PC-9 (cell line): ENCODE measurements at regions not wholly inside any gene's neighbourhood (a gene's known extent, or its start where the extent isn't known, plus 50 kb on each side); places are given as distances from the start of the nearest gene placed in this dataset.

Experiments
- BruUV-seq: library from RNA; stranded (reverse); fragments of 400-500 nt; replicated peaks from 2 replicates; lab custom pipeline; 2021; lab: Mats Ljungman, UMichigan
- CTCF ChIA-PET: fragments of 300-600 bp; sonication (Branson Sonifier 250); formaldehyde crosslinking; loops from one replicate; lab custom pipeline; 2022; ENCODE audit warnings: antibody characterized with exemption; lab: Charles Lee
- POLR2A ChIA-PET: fragments of 300-600 bp; sonication (Branson Sonifier 250); formaldehyde crosslinking; loops from one replicate; lab custom pipeline; 2022; ENCODE audit warnings: antibody characterized with exemption; ENCODE audit not compliant: unreplicated experiment; lab: Charles Lee
- DNase-seq, 2 experiments: peaks; one replicate each; pipeline versions ENCODE4 v3.0.0 to v3.0.0-alpha.2; 2015 to 2022; ENCODE audit warnings: mixed read lengths in 1 of 2
- H2AFZ ChIP-seq: fragments of 200-600 bp; sonication (generic); 2 replicates; pipeline ENCODE4 v1.8.1; 2017; ENCODE audit warnings: antibody characterized with exemption
- H3F3A ChIP-seq: fragments of 200-600 bp; sonication (generic); 2 replicates; pipeline ENCODE4 v1.8.1; 2017; ENCODE audit warnings: antibody characterized with exemption, mild to moderate bottlenecking, low read depth; ENCODE audit not compliant: insufficient read depth
- H3K27ac ChIP-seq: fragments of 200-600 bp; sonication (generic); 2 replicates; pipeline ENCODE4 v1.6.1; 2016; ENCODE audit warnings: mixed run types
- H3K27me3 ChIP-seq: fragments of 200-600 bp; sonication (generic); 2 replicates; pipeline ENCODE4 v1.6.1; 2016; ENCODE audit warnings: low read depth, mixed run types; ENCODE audit not compliant: insufficient read depth
- H3K36me3 ChIP-seq: fragments of 200-600 bp; sonication (generic); 2 replicates; pipeline ENCODE4 v1.6.1; 2016; ENCODE audit warnings: low read depth, mixed run types
- H3K4me1 ChIP-seq: fragments of 200-600 bp; sonication (generic); replicated peaks from 2 replicates; pipeline ENCODE4 v1.6.1; 2016; ENCODE audit warnings: mixed run types; ENCODE audit not compliant: insufficient read depth
- H3K4me2 ChIP-seq: fragments of 200-600 bp; sonication (generic); 2 replicates; pipeline ENCODE4 v1.6.1; 2017; ENCODE audit warnings: mixed run types
- H3K4me3 ChIP-seq: fragments of 200-600 bp; sonication (generic); 2 replicates; pipeline ENCODE4 v1.6.1; 2016; ENCODE audit warnings: mixed run types
- H3K79me2 ChIP-seq: fragments of 200-600 bp; sonication (generic); 2 replicates; pipeline ENCODE4 v1.6.1; 2017; ENCODE audit warnings: low read depth, mixed run types
- H3K9me2 ChIP-seq: fragments of 200-600 bp; sonication (generic); 2 replicates; pipeline ENCODE4 v1.8.1; 2017; ENCODE audit warnings: mild to moderate bottlenecking; ENCODE audit not compliant: insufficient read depth
- H3K9me3 ChIP-seq: fragments of 200-600 bp; sonication (generic); 2 replicates; pipeline ENCODE4 v1.8.1; 2016; ENCODE audit warnings: low read depth; ENCODE audit not compliant: insufficient read depth
- H4K20me1 ChIP-seq: fragments of 200-600 bp; sonication (generic); 2 replicates; pipeline ENCODE4 v1.8.1; 2017; ENCODE audit not compliant: insufficient read depth
- EZH2 ChIP-seq: fragments of 200-600 bp; sonication (generic); IDR thresholded peaks from 2 replicates; pipeline ENCODE4 v1.8.0; 2017; ENCODE audit warnings: antibody characterized with exemption, low read depth
- intact Hi-C: fragments of 100-400 bp; cut with micrococcal nuclease; formaldehyde crosslinking; loops from one replicate; pipeline ENCODE4 v1.10.0; 2022; ENCODE audit not compliant: unreplicated experiment
- TF ChIP-seq, protein P1 (sequence below): fragments of 200-600 bp; sonication (generic); conservative IDR thresholded peaks from 2 replicates; pipeline ENCODE4 v1.6.1; 2017; ENCODE audit warnings: mixed run types, antibody characterized with exemption, mild to moderate bottlenecking, moderate library complexity

DNA sequence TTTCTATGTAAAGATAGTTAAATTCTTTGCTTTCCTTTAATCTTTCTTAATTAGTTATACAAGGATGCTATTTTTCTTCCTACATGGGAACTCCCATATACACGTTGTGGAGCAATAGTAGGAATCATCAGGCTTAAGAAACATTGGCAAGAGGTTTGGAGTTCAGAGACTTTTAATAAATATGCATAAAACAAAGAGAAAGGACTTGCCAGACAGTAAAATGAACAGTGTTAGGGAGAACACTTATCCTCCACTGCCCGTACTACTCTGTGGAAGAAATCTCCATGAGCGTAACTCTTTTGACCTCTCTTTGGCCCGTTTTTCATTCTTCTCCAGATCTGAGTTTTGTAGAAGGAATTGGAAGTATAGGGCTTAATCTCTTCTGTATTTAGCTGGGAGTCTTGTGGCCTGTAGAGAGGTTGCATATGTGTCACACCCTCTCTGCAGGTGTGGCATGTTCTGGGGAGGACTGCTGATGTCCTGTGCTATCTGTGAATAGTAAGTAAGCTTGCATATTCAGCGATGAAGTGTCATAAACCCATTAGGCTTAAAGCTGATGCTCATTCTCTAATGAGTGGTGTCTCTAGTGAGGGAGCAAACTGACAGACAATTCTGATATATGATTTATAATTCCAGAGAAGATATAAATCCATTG lies 455.4 kb upstream of the FAR2 start:
- TF ChIP-seq, protein P1, sequence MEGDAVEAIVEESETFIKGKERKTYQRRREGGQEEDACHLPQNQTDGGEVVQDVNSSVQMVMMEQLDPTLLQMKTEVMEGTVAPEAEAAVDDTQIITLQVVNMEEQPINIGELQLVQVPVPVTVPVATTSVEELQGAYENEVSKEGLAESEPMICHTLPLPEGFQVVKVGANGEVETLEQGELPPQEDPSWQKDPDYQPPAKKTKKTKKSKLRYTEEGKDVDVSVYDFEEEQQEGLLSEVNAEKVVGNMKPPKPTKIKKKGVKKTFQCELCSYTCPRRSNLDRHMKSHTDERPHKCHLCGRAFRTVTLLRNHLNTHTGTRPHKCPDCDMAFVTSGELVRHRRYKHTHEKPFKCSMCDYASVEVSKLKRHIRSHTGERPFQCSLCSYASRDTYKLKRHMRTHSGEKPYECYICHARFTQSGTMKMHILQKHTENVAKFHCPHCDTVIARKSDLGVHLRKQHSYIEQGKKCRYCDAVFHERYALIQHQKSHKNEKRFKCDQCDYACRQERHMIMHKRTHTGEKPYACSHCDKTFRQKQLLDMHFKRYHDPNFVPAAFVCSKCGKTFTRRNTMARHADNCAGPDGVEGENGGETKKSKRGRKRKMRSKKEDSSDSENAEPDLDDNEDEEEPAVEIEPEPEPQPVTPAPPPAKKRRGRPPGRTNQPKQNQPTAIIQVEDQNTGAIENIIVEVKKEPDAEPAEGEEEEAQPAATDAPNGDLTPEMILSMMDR: no peak
- TF ChIP-seq EZH2: no peak
- intact Hi-C loops: no loop called here
- Histone ChIP-seq H3K4me3 (no peak overlapping the region), H3K4me2 (no peak overlapping the region), H3K9me3 (no peaks in the 10 kb centered on the region), H2AFZ (no peak overlapping the region), H3K36me3 (no peaks in the 10 kb centered on the region), H3K27me3 (no peaks in the 10 kb centered on the region), H3K4me1 (no peaks in the 10 kb centered on the region), H3K79me2 (no peaks in the 10 kb centered on the region), H3K27ac (no peak overlapping the region), H3K9me2 (no peaks in the 10 kb centered on the region), H3F3A (no peaks in the 10 kb centered on the region), H4K20me1 (no peaks in the 10 kb centered on the region)
- POLR2A ChIA-PET: no interaction called here
- CTCF ChIA-PET: no interaction called here
- BruUV-seq: no TSS peak
- DNase-seq: no peak

- Histone ChIP-seq H4K20me1 (no peaks in the 10 kb centered on the region), H3K4me1 (no peaks in the 10 kb centered on the region), H3K27ac (no peak overlapping the region), H3K4me2 (no peak overlapping the region), H3K36me3 (no peaks in the 10 kb centered on the region), H3F3A (no peaks in the 10 kb centered on the region), H3K27me3 (no peaks in the 10 kb centered on the region), H3K79me2 (no peaks in the 10 kb centered on the region), H3K9me3 (no peaks in the 10 kb centered on the region), H3K9me2 (no peaks in the 10 kb centered on the region), H2AFZ (no peak overlapping the region), H3K4me3 (no peak overlapping the region)
- no peak for DNase-seq
- intact Hi-C loops: no loop called here
- BruUV-seq: no TSS peak
- ChIA-PET CTCF (no interaction called here), POLR2A (no interaction called here)
- no peak for TF ChIP-seq EZH2
- TF ChIP-seq, protein P1: no peak
Measured at GRCh38 chr12:28698553-28698952, 450.5 kb upstream of the FAR2 start.

DNA sequence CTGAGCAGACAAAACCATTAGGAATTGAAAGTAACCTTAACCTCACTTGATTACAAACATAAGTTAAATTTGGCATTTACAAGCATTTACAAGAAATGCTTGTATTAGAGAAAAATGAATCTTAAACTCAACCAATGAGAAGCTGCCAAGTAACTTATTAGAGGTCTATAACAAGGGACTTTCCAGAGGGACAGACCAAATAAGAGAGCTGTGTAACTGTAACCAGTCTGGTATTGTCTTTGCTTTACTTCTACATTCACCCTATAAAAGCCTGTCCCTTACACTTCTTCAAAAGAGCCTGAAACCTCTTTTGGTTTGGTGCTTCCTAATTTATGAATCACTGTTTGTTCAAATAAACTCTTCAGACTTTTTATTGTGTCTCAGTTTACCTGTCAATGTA lies 450.0 kb upstream of the FAR2 start:
- ChIA-PET POLR2A (interaction anchor here (0.6 kb wide), 1 partner anchor 514 kb away, joined by 5 read pairs; no protein-coding TSS in a partner anchor), CTCF (no interaction called here)
- no peak overlapping the region for H3K4me2 ChIP-seq
- H2AFZ ChIP-seq: no peak overlapping the region
- intact Hi-C loops: no loop called here
- no peaks in the 10 kb centered on the region for H3K9me3 ChIP-seq
- TF ChIP-seq EZH2: no peak
- TF ChIP-seq, protein P1: no peak
- no peak overlapping the region for H3K4me3 ChIP-seq
- no peak for DNase-seq
- H3K79me2 ChIP-seq: no peaks in the 10 kb centered on the region
- H3K9me2 ChIP-seq: no peaks in the 10 kb centered on the region
- no peaks in the 10 kb centered on the region for H3K27me3 ChIP-seq
- H3K36me3 ChIP-seq: no peaks in the 10 kb centered on the region
- H3K4me1 ChIP-seq: no peaks in the 10 kb centered on the region
- H3F3A ChIP-seq: no peaks in the 10 kb centered on the region
- H4K20me1 ChIP-seq: no peaks in the 10 kb centered on the region
- no peak overlapping the region for H3K27ac ChIP-seq
- no TSS peak for BruUV-seq
